ENCODE measurements at regions not wholly inside any gene's neighbourhood (a gene's known extent, or its start where the extent isn't known, plus 50 kb on each side); places are given as distances from the start of the nearest gene placed in this dataset.

- DNase-seq (ENCODE audit: low spot score) = no peak
- Histone ChIP-seq H3K4me3 (no peak overlapping the region), H3K27ac (no peak overlapping the region)
- TF ChIP-seq, protein P1, sequence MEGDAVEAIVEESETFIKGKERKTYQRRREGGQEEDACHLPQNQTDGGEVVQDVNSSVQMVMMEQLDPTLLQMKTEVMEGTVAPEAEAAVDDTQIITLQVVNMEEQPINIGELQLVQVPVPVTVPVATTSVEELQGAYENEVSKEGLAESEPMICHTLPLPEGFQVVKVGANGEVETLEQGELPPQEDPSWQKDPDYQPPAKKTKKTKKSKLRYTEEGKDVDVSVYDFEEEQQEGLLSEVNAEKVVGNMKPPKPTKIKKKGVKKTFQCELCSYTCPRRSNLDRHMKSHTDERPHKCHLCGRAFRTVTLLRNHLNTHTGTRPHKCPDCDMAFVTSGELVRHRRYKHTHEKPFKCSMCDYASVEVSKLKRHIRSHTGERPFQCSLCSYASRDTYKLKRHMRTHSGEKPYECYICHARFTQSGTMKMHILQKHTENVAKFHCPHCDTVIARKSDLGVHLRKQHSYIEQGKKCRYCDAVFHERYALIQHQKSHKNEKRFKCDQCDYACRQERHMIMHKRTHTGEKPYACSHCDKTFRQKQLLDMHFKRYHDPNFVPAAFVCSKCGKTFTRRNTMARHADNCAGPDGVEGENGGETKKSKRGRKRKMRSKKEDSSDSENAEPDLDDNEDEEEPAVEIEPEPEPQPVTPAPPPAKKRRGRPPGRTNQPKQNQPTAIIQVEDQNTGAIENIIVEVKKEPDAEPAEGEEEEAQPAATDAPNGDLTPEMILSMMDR (IDR thresholded peaks at IDR 0.05) = no peak
These were observed 759.7 kb downstream of the CDH11 start for GRCh38 chr16:64362193-64362592.

DNA sequence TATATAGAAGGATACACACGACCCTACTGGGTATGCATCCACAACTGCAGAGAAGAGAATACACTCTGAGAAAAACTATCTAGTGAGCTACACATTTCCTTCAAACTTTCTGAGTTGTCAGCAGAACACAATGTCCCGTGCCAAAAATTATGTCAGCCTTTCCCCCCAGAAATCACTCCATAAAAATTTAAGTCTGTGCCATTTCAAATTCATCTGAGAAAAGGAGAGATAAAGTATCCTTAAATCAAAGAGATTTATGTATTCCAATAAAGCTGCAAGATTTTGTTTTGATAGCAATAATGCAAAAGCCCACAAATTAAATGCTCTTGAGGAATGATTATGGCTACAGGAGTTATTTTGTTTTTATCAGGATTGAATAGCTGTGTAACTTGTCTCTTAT, 760.1 kb downstream of the CDH11 start:
- DNase-seq (ENCODE audit: low spot score) = no peak

DNA sequence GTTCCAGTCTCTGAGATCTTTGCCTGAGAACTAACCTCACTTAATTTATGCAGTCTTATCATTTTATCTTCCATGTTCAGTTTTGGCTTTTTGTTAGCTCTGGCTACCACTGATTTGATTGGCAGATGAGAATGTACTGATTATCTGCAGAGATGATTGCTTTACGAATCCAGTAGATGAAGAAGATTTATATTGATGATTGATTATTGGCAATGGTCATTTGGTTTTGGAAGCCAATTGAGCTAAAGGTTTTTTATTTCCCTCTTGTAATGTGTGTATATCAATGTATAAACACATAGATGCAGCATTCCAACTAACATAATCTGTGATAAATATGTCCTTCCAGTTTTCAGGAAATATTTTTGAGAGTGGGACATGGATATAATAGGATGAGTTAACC, 763.6 kb downstream of the CDH11 start:
- no peak for DNase-seq (ENCODE audit: low spot score)
- TF ChIP-seq, protein P1 (IDR thresholded peaks at IDR 0.05) = no peak
- H3K4me3 ChIP-seq = no peak overlapping the region
- no peak overlapping the region for H3K27ac ChIP-seq

More for the DNA sequence above, 760.1 kb downstream of the CDH11 start:
- TF ChIP-seq, protein P1 (IDR thresholded peaks at IDR 0.05) = no peak
- H3K27ac ChIP-seq = no peak overlapping the region
- no peak overlapping the region for H3K4me3 ChIP-seq

- Histone ChIP-seq H3K27ac (no peak overlapping the region), H3K4me3 (no peak overlapping the region)
- no peak for DNase-seq (ENCODE audit: low spot score)
- TF ChIP-seq, protein P1 (IDR thresholded peaks at IDR 0.05) = no peak
These were observed 765.6 kb downstream of the CDH11 start for GRCh38 chr16:64356267-64356666.

DNA sequence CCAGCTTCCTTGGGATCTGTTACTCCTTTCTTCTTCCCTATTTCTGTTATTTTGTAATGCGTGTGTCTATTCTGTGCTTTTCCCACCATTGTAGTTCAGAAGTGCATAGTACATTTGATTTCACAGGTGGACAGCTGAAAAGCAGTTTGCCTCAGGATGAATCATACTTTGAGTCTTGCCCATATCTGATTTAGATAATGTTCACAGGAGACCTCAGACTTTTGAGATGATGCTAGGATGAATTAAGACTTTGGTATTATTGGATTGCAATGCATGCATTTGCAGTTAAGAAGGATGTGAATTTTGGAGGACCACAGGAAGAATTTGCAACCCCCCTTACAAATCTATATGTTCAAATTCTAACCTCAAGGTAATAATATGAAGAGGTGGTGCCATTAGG, 769.6 kb downstream of the CDH11 start:
- no peak overlapping the region for H3K4me3 ChIP-seq
- TF ChIP-seq, protein P1 (IDR thresholded peaks at IDR 0.05) = no peak
- no peak overlapping the region for H3K27ac ChIP-seq
- DNase-seq (ENCODE audit: low spot score) = no peak

DNA sequence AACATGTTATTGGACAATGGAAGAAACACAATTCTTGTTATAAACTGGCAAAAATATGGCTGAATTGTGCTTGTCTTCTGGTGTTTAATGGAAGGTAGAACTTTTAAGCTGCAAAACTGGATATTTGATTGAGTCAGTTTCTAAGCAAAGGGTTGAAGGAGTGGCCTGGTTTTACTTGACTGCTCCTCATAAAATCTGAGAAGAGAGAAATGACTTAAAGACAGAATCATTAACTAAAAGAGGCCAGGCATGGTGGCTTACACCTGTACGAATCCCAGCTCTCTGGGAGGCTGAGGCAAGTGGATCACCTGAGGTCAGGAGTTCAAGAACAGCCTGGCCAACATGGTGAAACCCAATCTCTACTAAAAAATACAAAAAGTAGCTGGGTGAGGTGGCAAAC, 770.7 kb downstream of the CDH11 start:
- TF ChIP-seq, protein P1 (IDR thresholded peaks at IDR 0.05) = no peak
- Histone ChIP-seq H3K27ac (no peak overlapping the region), H3K4me3 (no peak overlapping the region)
- DNase-seq (ENCODE audit: low spot score) = no peak

GRCh38 chr16:64346080-64346479, 775.8 kb downstream of the CDH11 start:
- no peak for DNase-seq (ENCODE audit: low spot score)
- H3K4me3 ChIP-seq = no peak overlapping the region
- H3K27ac ChIP-seq = no peak overlapping the region
- TF ChIP-seq, protein P1 (IDR thresholded peaks at IDR 0.05) = no peak
